B cell (primary cell): ENCODE measurements at regions not wholly inside any gene's neighbourhood (a gene's known extent, or its start where the extent isn't known, plus 50 kb on each side); places are given as distances from the start of the nearest gene placed in this dataset.

Experiments used
- ATAC-seq: fragments of 200-7000 bp; cut with Tn5 transposase; one replicate; pipeline ENCODE4 v1.10.0; 2021; ENCODE audit warnings: low read depth, mild to moderate bottlenecking, moderate number of reproducible peaks, moderate library complexity
- CTCF ChIA-PET: fragments of 350-600 bp; sonication (Branson Sonifier 250); formaldehyde crosslinking; loops from one replicate; lab custom pipeline; 2021; ENCODE audit warnings: antibody characterized with exemption, inconsistent platforms; lab: Charles Lee
- POLR2A ChIA-PET: fragments of 350-600 bp; sonication (Branson Sonifier 250); formaldehyde crosslinking; loops from one replicate; lab custom pipeline; 2021; ENCODE audit warnings: antibody characterized with exemption; lab: Charles Lee
- DNase-seq: peaks from one replicate; pipeline ENCODE4 v3.0.0; 2013
- H2AFZ ChIP-seq: 2 replicates; pipeline ENCODE4 v1.6.1; 2012; ENCODE audit warnings: mild to moderate bottlenecking, low read depth, low read length; ENCODE audit not compliant: insufficient read depth, poor library complexity, severe bottlenecking
- H3K27ac ChIP-seq, 2 donors: 1 replicate in 1 of 2; 2 replicates in 1 of 2; pipeline ENCODE4 v1.5.1; 2012 to 2013; ENCODE audit warnings: low read length in 2 of 2, mild to moderate bottlenecking in 2 of 2, moderate library complexity in 1 of 2
- H3K27me3 ChIP-seq, 4 experiments: fragments of 200-600 bp in 1 of 4; sonication (generic) in 1 of 4; replicated peaks in 1 of 4; 1 replicate in 2 of 4; 2 replicates in 2 of 4; pipeline versions ENCODE4 v1.6.1 to v1.7.0; 2013 to 2016; ENCODE audit warnings: low read length in 3 of 4, mild to moderate bottlenecking in 2 of 4, mixed read lengths in 1 of 4, moderate library complexity in 1 of 4; ENCODE audit not compliant: insufficient read depth in 4 of 4, control insufficient read depth in 3 of 4; ENCODE audit errors: control extremely low read depth in 1 of 4
- H3K36me3 ChIP-seq, 2 experiments: replicated peaks in 1 of 2; 1 replicate in 1 of 2; 2 replicates in 1 of 2; pipeline versions ENCODE4 v1.6.1 to v1.7.1; 2013; ENCODE audit warnings: low read length in 1 of 2; ENCODE audit not compliant: insufficient read depth in 2 of 2, control insufficient read depth in 1 of 2; ENCODE audit errors: control extremely low read depth in 1 of 2, extremely low read depth in 1 of 2
- H3K4me1 ChIP-seq, 2 donors: fragments of 200-600 bp in 1 of 2; sonication (generic) in 1 of 2; 1 replicate in 1 of 2; 2 replicates in 1 of 2; pipeline versions ENCODE4 v1.5.1 to v1.6.1; 2013 to 2017; ENCODE audit warnings: low read length in 2 of 2; ENCODE audit not compliant: control insufficient read depth in 2 of 2, insufficient read depth in 2 of 2
- H3K4me2 ChIP-seq: replicated peaks from 2 replicates; pipeline ENCODE3; 2012; ENCODE audit warnings: mild to moderate bottlenecking, low read depth, low read length; ENCODE audit not compliant: poor library complexity, severe bottlenecking
- H3K4me3 ChIP-seq, 5 experiments: fragments of 200-600 bp in 1 of 5; sonication (generic) in 1 of 5; 1 replicate in 3 of 5; 2 replicates in 2 of 5; pipeline versions ENCODE4 v1.5.1 to v1.7.0; 2011 to 2016; ENCODE audit warnings: low read length in 4 of 5, mild to moderate bottlenecking in 4 of 5, low read depth in 2 of 5, control low read depth in 1 of 5, moderate library complexity in 1 of 5; ENCODE audit not compliant: insufficient read depth in 1 of 5; ENCODE audit errors: control extremely low read depth in 1 of 5, extremely low read depth in 1 of 5
- H3K79me2 ChIP-seq: fragments of 200-600 bp; sonication (generic); one replicate; pipeline ENCODE4 v1.6.0; 2016; ENCODE audit warnings: low read length; ENCODE audit not compliant: control insufficient read depth, insufficient read depth
- H3K9ac ChIP-seq: fragments of 200-600 bp; sonication (generic); 2 replicates; pipeline ENCODE4 v1.6.1; 2017; ENCODE audit warnings: mild to moderate bottlenecking, low read length, moderate library complexity
- H3K9me3 ChIP-seq, 3 donors: one replicate each; pipeline versions ENCODE4 v1.6.1 to v1.7.1; 2013; ENCODE audit warnings: low read length in 2 of 3; ENCODE audit not compliant: control insufficient read depth in 2 of 3, insufficient read depth in 1 of 3; ENCODE audit errors: control extremely low read depth in 1 of 3
- H4K20me1 ChIP-seq: 2 replicates; pipeline ENCODE4 v1.6.0; 2012; ENCODE audit warnings: mild to moderate bottlenecking, low read length; ENCODE audit not compliant: insufficient read depth, control insufficient read depth, poor library complexity, severe bottlenecking
- H3K27ac Mint-ChIP-seq: one replicate; pipeline ENCODE4 v1.8.0; 2021; ENCODE audit warnings: mixed read lengths
- H3K27me3 Mint-ChIP-seq: one replicate; pipeline ENCODE4 v1.8.0; 2021; ENCODE audit warnings: mixed read lengths
- H3K4me1 Mint-ChIP-seq: one replicate; pipeline ENCODE4 v1.8.0; 2021; ENCODE audit warnings: mixed read lengths
- H3K4me3 Mint-ChIP-seq: one replicate; pipeline ENCODE4 v1.8.0; 2021; ENCODE audit warnings: mixed read lengths
- H3K9me3 Mint-ChIP-seq: one replicate; pipeline ENCODE4 v1.8.0; 2022; ENCODE audit warnings: mixed read lengths; ENCODE audit not compliant: insufficient read depth
- CTCF ChIP-seq: fragments of 200-600 bp; IDR thresholded peaks from one replicate; pipeline ENCODE4 v1.8.0; 2022; ENCODE audit warnings: antibody characterized with exemption, mild to moderate bottlenecking
- EZH2 ChIP-seq: IDR thresholded peaks from 2 replicates; pipeline ENCODE4 v1.6.1; 2012; ENCODE audit warnings: borderline replicate concordance, low read depth, mild to moderate bottlenecking, moderate library complexity, low read length; ENCODE audit not compliant: insufficient read depth, poor library complexity, severe bottlenecking
- WGBS: methylation state at CpG from one replicate; pipeline ENCODE4 v1.1.5; 2013; ENCODE audit warnings: missing lambda C conversion rate; ENCODE audit not compliant: insufficient coverage; 5-methylcytosine and 5-hydroxymethylcytosine counted together
- intact Hi-C: fragments of 100-400 bp; cut with micrococcal nuclease; formaldehyde crosslinking; loops from one replicate; pipeline ENCODE4 v1.10.0; 2022

- WGBS: 71% methylated on average over 1 of the region's 2 CpGs
- H3K9me3 ChIP-seq: no peaks in the 10 kb centered on the region
- H3K36me3 ChIP-seq: no peaks in the 10 kb centered on the region
- Mint-ChIP-seq H3K27ac (no peak overlapping the region), H3K4me1 (no peaks in the 10 kb centered on the region), H3K4me3 (no peak overlapping the region), H3K27me3 (peaks cover 4% of the 10 kb centered on the region), H3K9me3 (no peaks in the 10 kb centered on the region)
- H3K27ac ChIP-seq: no peak overlapping the region
- ATAC-seq: no peak
- no peak overlapping the region for H3K9ac ChIP-seq
- H3K27me3 ChIP-seq: no peaks in the 10 kb centered on the region
- ChIA-PET CTCF (no interaction called here), POLR2A (no interaction called here)
- H4K20me1 ChIP-seq: no peaks in the 10 kb centered on the region
- TF ChIP-seq CTCF (no peak), EZH2 (no peak)
- no peaks in the 10 kb centered on the region for H3K79me2 ChIP-seq
- H3K4me3 ChIP-seq: no peak overlapping the region
- no peak overlapping the region for H3K4me2 ChIP-seq
- no peak for DNase-seq
- intact Hi-C loops: no loop called here
- H2AFZ ChIP-seq: no peak overlapping the region
- no peaks in the 10 kb centered on the region for H3K4me1 ChIP-seq
These were observed 125.1 kb downstream of the AQP4 start for GRCh38 chr18:26740396-26740795.

GRCh38 chr18:26738706-26739105 lies 126.8 kb downstream of the AQP4 start:
- ChIA-PET CTCF (no interaction called here), POLR2A (no interaction called here)
- Histone ChIP-seq H3K4me3 (no peak overlapping the region), H3K27ac (no peak overlapping the region), H4K20me1 (no peaks in the 10 kb centered on the region), H3K4me1 (no peaks in the 10 kb centered on the region), H3K9me3 (no peaks in the 10 kb centered on the region), H2AFZ (no peak overlapping the region), H3K9ac (no peak overlapping the region), H3K36me3 (no peaks in the 10 kb centered on the region), H3K4me2 (no peak overlapping the region), H3K27me3 (no peaks in the 10 kb centered on the region), H3K79me2 (no peaks in the 10 kb centered on the region)
- no peak overlapping the region for H3K4me3 Mint-ChIP-seq
- H3K4me1 Mint-ChIP-seq: no peaks in the 10 kb centered on the region
- 100% methylated on average over 2 of the region's 3 CpGs for WGBS
- no peak overlapping the region for H3K27ac Mint-ChIP-seq
- intact Hi-C loops: no loop called here
- TF ChIP-seq EZH2 (no peak), CTCF (no peak)
- no peaks in the 10 kb centered on the region for H3K9me3 Mint-ChIP-seq
- DNase-seq: no peak
- ATAC-seq: no peak
- H3K27me3 Mint-ChIP-seq: peaks cover 4% of the 10 kb centered on the region
